GM21390 (cell line): ENCODE measurements at regions not wholly inside any gene's neighbourhood (a gene's known extent, or its start where the extent isn't known, plus 50 kb on each side); places are given as distances from the start of the nearest gene placed in this dataset.
"Not testable (repeated sequence)": the region's sequence is repeated elsewhere in the genome, so short reads cannot be mapped to it uniquely, and the experiment has no call there.

Source experiments
- ATAC-seq: cut with Tn5 transposase; IDR thresholded peaks from one replicate; pipeline ENCODE4 v1.9.1; 2021; ENCODE audit not compliant: unreplicated experiment

DNA sequence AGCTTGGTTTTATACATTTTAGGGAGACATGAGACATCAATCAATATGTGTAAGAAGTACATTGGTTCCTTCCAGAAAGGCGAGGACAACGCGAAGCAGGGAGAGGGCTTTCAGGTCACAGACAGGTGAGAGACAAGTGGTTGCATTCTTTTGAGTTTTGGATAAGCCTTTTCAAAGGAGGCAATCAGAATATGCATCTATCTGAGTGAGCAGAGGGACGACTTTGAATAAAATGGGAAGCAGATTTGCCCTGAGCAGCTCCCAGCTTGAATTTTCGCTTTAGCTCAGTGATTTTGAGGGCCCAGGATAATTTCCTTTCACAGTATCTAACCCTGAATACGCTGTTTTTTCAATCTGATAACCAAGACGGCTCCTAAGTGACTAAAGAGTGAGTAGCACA, 82.5 kb upstream of the MYO3A start:
- ATAC-seq = no peak

- no peak for ATAC-seq
Measured at GRCh38 chr10:25852364-25852941, 81.6 kb upstream of the MYO3A start.

DNA sequence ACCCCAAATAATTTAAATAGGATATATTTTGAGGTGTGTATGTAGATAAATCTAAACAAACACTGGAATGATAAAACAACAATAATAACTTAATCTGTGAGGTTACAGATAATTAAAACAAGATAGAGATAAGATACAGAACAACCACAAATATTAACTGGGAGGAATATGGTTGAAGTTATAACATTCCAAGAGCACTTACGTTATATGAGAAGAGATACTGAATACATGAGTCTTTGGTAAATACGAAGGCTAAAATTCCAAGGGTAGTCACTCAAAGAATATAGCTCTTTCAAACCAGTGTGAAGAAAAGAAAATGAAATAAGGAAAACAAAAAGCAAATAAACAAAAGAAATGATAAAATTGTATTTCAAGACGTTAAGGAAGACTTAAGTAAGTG, 76.0 kb upstream of the MYO3A start:
- no peak for ATAC-seq

DNA sequence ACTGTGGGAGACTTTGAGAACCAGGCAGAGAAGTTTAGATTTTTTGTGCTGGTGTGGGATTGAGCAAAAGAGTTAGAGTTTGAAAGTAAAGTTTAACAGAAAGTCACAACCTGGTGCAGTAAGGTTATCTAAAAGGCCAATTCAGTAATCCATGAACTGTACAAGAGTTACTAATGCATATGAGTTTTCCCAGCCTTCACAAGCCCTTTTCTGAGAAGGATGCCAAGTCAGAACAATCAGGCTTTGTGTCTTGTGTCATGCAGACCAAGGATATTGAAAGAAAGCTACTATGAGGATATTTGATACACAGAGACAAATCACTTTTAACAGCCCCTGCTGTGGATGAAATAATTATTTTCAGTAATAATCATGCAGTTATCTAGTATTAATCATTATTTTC, 68.8 kb upstream of the MYO3A start:
- ATAC-seq = no peak

- ATAC-seq = no peak
Measured at GRCh38 chr10:25867321-25867720, 66.7 kb upstream of the MYO3A start.

DNA sequence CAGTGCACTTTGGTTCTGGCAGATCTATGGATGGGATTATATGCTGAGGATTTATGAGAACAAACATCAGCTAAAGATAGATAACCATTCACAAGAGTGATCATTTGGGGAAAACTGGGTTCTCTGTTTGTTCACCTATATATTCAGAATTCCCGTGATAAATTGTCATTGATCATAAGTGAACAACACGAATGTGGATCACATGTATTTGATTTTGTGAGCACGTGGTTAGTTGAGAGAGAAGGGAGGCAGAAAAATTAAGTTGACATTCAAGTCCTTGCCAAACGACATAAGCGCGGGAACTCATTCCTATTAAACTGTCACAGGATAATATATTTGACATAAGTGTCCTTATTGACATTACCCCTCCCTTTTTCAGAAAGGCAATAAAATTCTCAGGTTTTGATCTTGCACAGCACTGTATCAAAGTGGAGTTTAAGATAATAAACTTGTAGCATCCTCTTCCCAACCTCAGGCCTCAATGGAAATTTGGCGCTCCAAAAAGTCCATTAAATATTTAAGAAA, 64.9 kb upstream of the MYO3A start:
- no peak for ATAC-seq

- ATAC-seq = no peak
Measured at GRCh38 chr10:25869609-25870008, 64.4 kb upstream of the MYO3A start.

- not testable (repeated sequence) for ATAC-seq
Measured at GRCh38 chr10:25874402-25874801, 59.6 kb upstream of the MYO3A start.

DNA sequence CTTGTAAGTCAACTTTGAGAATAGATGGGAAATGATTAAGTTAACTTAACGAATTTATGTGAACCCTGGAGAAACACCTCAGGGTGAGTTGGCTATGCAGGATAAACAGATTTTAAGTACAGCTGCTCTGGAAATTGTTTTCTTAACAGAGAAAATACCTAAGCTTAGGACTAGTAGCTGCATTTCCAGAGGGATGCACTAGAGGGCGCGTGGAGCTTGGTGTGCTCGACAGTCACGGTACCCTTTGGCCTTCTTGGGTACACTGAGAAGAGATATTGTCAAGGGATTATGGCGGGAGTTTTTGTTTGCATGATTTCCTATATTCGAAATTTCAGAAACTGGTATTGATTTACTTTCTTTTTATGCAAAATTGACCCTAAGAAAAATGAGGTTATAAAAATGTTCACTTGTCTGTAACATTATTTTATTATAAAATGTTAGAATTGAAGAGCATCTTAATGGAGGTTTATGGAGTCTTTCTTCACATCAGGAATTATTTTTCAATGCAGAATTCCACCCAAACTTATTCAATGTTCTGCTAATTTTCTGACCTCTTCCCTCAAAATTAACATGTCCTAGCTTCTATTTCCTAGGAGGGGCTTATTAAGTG, 58.4 kb upstream of the MYO3A start:
- ATAC-seq = peak; percentile 95

DNA sequence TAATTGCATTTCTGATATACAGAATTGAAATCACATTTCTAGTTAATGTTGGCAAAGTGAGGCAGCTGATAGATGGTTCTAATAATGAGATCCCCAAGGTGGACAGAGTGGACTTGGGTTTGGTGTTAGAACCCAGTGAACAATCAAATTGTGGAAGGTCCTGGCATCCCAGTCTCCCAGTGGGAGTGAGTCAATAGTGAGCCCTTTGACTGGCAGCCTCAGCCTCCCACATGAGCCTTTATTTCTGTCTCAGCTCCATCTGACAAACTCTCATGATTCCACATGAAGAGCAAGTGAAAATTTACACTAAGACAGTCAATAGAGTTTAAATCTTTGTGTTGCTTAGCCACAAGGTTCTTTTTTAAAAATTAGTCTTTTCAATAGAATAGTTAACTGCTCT, 56.7 kb upstream of the MYO3A start:
- ATAC-seq = no peak
